Gastroesophageal sphincter (tissue), 4 donors: ENCODE measurements at regions not wholly inside any gene's neighbourhood (a gene's known extent, or its start where the extent isn't known, plus 50 kb on each side); places are given as distances from the start of the nearest gene placed in this dataset.

ENCODE experiments used
- ATAC-seq: fragments of 150-250 bp; one replicate; pipeline ENCODE4 v1.9.1; 2016; ENCODE audit warnings: mild to moderate bottlenecking, moderate library complexity
- H3K27ac ChIP-seq, 4 donors: fragments of 200-600 bp; sonication (generic) in 3 of 4; 1 replicate in 3 of 4; 2 replicates in 1 of 4; pipeline ENCODE4 v1.5.1; 2016 to 2019
- H3K27me3 ChIP-seq: fragments of 200-600 bp; sonication (generic); one replicate; pipeline ENCODE4 v1.5.1; 2019
- H3K36me3 ChIP-seq, 2 donors: fragments of 200-600 bp; sonication (generic); one replicate each; pipeline ENCODE4 v1.5.1; 2019; ENCODE audit warnings: control low read depth in 1 of 2
- H3K4me1 ChIP-seq, 3 donors: fragments of 200-600 bp; sonication (generic); 1 replicate in 2 of 3; 2 replicates in 1 of 3; pipeline ENCODE4 v1.5.1; 2016 to 2019; ENCODE audit warnings: control low read depth in 2 of 3
- H3K4me3 ChIP-seq, 2 donors: fragments of 200-600 bp; sonication (generic); one replicate each; pipeline ENCODE4 v1.5.1; 2019; ENCODE audit warnings: mild to moderate bottlenecking in 1 of 2, moderate library complexity in 1 of 2
- H3K9me3 ChIP-seq, 3 donors: fragments of 200-600 bp; sonication (generic); one replicate each; pipeline ENCODE4 v1.5.1; 2017 to 2019; ENCODE audit warnings: control low read depth in 2 of 3
- CTCF ChIP-seq, 4 experiments: fragments of 200-600 bp in 2 of 4; fragments of 450-650 bp in 2 of 4; sonication (generic) in 1 of 4; IDR thresholded peaks; one replicate each; pipeline ENCODE4 v1.5.1; 2017 to 2019; ENCODE audit warnings: antibody characterized with exemption in 4 of 4, mild to moderate bottlenecking in 2 of 4, moderate library complexity in 2 of 4
- EP300 ChIP-seq: sonication (generic); formaldehyde crosslinking; IDR thresholded peaks from one replicate; pipeline ENCODE4 v1.6.1; 2017; ENCODE audit warnings: antibody characterized with exemption, mild to moderate bottlenecking
- POLR2A ChIP-seq, 2 donors: fragments of 450-650 bp; IDR thresholded peaks; one replicate each; pipeline ENCODE4 v1.6.1; 2017; ENCODE audit warnings: antibody characterized with exemption in 2 of 2, mild to moderate bottlenecking in 2 of 2, moderate library complexity in 1 of 2
- POLR2AphosphoS5 ChIP-seq: sonication (generic); formaldehyde crosslinking; IDR thresholded peaks from one replicate; pipeline ENCODE4 v1.6.1; 2017; ENCODE audit warnings: antibody characterized with exemption
- WGBS, 2 donors: methylation state at CpG; one replicate each; pipeline ENCODE4 v1.1.5; 2018; ENCODE audit warnings: low coverage in 1 of 2; 5-methylcytosine and 5-hydroxymethylcytosine counted together

- Histone ChIP-seq H3K27ac (no peak overlapping the region), H3K27me3 (no peaks in the 10 kb centered on the region), H3K9me3 (no peaks in the 10 kb centered on the region), H3K36me3 (no peaks in the 10 kb centered on the region), H3K4me3 (no peak overlapping the region), H3K4me1 (no peaks in the 10 kb centered on the region)
- TF ChIP-seq CTCF (IDR thresholded peaks at IDR 0.05) = no peak
- TF ChIP-seq EP300 = no peak
- no peak for TF ChIP-seq POLR2A (IDR thresholded peaks at IDR 0.05)
- TF ChIP-seq POLR2AphosphoS5 = no peak
- no peak for ATAC-seq
- WGBS, 2 donors = 87 to 90% methylated on average over 2 to 3 of the region's 3 CpGs
Measured at GRCh38 chr7:113285411-113285810, 167.1 kb upstream of the SMIM30 start.

- no peak overlapping the region for H3K4me3 ChIP-seq
- TF ChIP-seq EP300 = no peak
- no peak for TF ChIP-seq CTCF (IDR thresholded peaks at IDR 0.05)
- TF ChIP-seq POLR2AphosphoS5 = no peak
- TF ChIP-seq POLR2A (IDR thresholded peaks at IDR 0.05) = no peak
- ATAC-seq = no peak
Measured at GRCh38 chr7:113283861-113284260, 165.5 kb upstream of the SMIM30 start.

GRCh38 chr7:113282875-113283274 lies 164.5 kb upstream of the SMIM30 start:
- H3K27me3 ChIP-seq = no peaks in the 10 kb centered on the region
- H3K36me3 ChIP-seq = no peaks in the 10 kb centered on the region
- no peaks in the 10 kb centered on the region for H3K9me3 ChIP-seq
- WGBS, 2 donors = 45 to 60% methylated on average over 1 of the region's 1 CpG
- peaks cover 0 to 6% (median 0%) of the 10 kb centered on the region in 3 donors for H3K4me1 ChIP-seq
- no peak overlapping the region for H3K4me3 ChIP-seq
- ATAC-seq = no peak
- H3K27ac ChIP-seq = no peak overlapping the region
- no peak for TF ChIP-seq POLR2A (IDR thresholded peaks at IDR 0.05)
- TF ChIP-seq POLR2AphosphoS5 = no peak
- no peak for TF ChIP-seq EP300
- TF ChIP-seq CTCF (IDR thresholded peaks at IDR 0.05) = no peak

More at GRCh38 chr7:113283861-113284260, 165.5 kb upstream of the SMIM30 start:
- peaks cover 0 to 6% (median 0%) of the 10 kb centered on the region in 3 donors for H3K4me1 ChIP-seq
- H3K9me3 ChIP-seq = no peaks in the 10 kb centered on the region
- H3K36me3 ChIP-seq = no peaks in the 10 kb centered on the region
- H3K27ac ChIP-seq = no peak overlapping the region
- H3K27me3 ChIP-seq = no peaks in the 10 kb centered on the region

- H3K27ac ChIP-seq = no peak overlapping the region
- WGBS, 2 donors = 51 to 88% methylated on average over 1 to 2 of the region's 2 CpGs
- ATAC-seq = no peak
Measured at GRCh38 chr7:113281223-113281622, 162.9 kb upstream of the SMIM30 start.

GRCh38 chr7:113279256-113279655 lies 160.9 kb upstream of the SMIM30 start:
- no peak overlapping the region for H3K27ac ChIP-seq
- TF ChIP-seq POLR2A (IDR thresholded peaks at IDR 0.05) (no peak), POLR2AphosphoS5 (no peak), EP300 (no peak), CTCF (IDR thresholded peaks at IDR 0.05) (no peak)
- ATAC-seq = no peak
- peaks cover 0 to 6% (median 0%) of the 10 kb centered on the region in 3 donors for H3K4me1 ChIP-seq
- peaks cover 0 to 7% (median 0%) of the 10 kb centered on the region in 3 donors for H3K9me3 ChIP-seq
- H3K27me3 ChIP-seq = no peaks in the 10 kb centered on the region
- no peaks in the 10 kb centered on the region for H3K36me3 ChIP-seq
- no peak overlapping the region for H3K4me3 ChIP-seq

More at GRCh38 chr7:113281223-113281622, 162.9 kb upstream of the SMIM30 start:
- TF ChIP-seq POLR2AphosphoS5 (no peak), EP300 (no peak)
- no peak overlapping the region for H3K4me3 ChIP-seq
- no peaks in the 10 kb centered on the region for H3K27me3 ChIP-seq
- peaks cover 0 to 6% (median 0%) of the 10 kb centered on the region in 3 donors for H3K4me1 ChIP-seq
- no peaks in the 10 kb centered on the region for H3K9me3 ChIP-seq
- H3K36me3 ChIP-seq = no peaks in the 10 kb centered on the region
